Globus pallidus (tissue), 1 donor: ENCODE measurements at regions not wholly inside any gene's neighbourhood (a gene's known extent, or its start where the extent isn't known, plus 50 kb on each side); places are given as distances from the start of the nearest gene placed in this dataset.
"Not testable (repeated sequence)": the region's sequence is repeated elsewhere in the genome, so short reads cannot be mapped to it uniquely, and the experiment has no call there.

ENCODE experiments used
- DNase-seq: peaks from one replicate; pipeline ENCODE4 v3.0.0-alpha.2; 2015; ENCODE audit warnings: low spot score

- no peak for DNase-seq
Observed at GRCh38 chr5:87105577-87105976, 162.1 kb upstream of the RASA1 start.

DNA sequence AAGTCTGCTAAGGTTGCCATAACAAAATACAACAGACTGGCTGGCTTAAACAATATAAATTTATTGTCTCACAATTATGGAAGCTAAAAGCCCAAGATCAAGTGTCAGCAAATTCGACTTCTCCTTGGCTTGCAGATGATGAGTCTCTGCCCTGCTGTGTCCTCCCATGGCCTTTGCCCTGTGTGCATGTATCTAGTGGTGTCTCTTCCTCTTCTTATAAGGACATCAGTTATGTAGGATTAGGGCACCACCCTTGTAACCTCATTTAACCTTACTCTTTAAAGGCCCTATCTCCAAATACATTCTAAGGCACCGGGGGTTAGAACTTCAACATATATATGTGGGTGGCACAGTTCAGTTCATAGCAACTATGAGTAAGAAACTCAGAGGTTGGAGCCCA is 157.9 kb upstream of the RASA1 start:
- no peak for DNase-seq

GRCh38 chr5:87110721-87111120 is 157.0 kb upstream of the RASA1 start:
- no peak for DNase-seq

GRCh38 chr5:87113861-87114260 is 153.8 kb upstream of the RASA1 start:
- no peak for DNase-seq

GRCh38 chr5:87114631-87115030 is 153.1 kb upstream of the RASA1 start:
- no peak for DNase-seq

DNA sequence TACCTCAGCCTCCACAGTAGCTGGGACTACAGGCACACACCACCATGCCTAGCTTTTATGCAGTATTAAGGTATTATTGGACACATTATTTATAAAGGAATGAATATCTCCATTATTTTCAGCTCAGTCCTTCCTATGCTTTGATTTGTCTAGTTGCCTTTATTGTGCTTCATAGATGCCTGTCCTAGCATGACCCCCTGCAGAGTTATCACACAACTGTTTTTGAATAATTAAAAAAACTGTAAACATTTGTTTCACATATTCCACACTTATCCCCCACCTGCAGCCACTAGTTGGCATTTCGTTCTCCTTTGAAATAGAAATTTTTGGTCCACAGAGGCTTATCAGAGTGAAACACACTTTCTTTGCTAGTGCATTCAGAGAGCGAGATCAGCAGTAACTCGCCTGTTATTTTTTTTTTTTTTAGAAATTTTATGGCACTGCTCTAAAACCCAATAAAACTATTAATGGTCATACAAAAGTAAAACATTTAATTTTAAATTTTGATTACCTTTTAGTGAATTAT is 151.8 kb upstream of the RASA1 start:
- no peak for DNase-seq

DNA sequence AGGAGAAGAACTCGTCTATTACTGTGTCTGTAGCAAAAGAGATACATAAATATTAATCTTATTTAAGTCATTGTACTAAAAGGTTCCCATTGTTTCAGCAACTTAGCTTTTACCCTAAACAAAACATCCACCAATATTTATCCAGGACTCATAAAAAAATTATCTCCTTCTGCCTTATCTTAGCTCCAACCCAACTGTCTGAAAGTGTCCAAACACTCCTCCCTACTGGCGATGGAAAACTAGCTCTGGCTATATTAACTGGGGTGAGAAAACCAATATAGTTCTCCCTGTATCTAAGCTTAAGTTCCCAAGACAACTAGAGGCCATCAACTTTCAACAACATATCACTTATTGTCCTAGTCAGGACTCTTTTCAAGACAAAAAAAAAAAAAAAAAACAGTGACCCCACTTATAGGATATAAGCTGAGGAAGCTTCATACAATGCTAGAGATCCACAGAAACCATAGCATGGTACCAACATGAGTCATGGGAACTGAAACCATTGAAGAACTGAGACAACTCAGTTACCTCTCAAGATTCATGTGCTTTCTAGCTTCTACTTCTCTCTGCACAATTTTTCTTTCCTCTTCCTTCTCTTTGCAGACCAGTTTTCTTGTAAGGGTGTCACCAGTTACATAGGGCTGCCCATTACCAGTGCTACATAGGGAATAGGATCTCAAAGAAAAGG is 150.7 kb upstream of the RASA1 start:
- DNase-seq: no peak

- no peak for DNase-seq
Observed at GRCh38 chr5:87119588-87119987, 148.1 kb upstream of the RASA1 start.

- no peak for DNase-seq
Observed at GRCh38 chr5:87120518-87121303, 147.0 kb upstream of the RASA1 start.

- peak; percentile 48 for DNase-seq
Observed at GRCh38 chr5:87121304-87122150, 146.2 kb upstream of the RASA1 start.

GRCh38 chr5:87122151-87122977 is 145.3 kb upstream of the RASA1 start:
- DNase-seq: peak; percentile 58

DNA sequence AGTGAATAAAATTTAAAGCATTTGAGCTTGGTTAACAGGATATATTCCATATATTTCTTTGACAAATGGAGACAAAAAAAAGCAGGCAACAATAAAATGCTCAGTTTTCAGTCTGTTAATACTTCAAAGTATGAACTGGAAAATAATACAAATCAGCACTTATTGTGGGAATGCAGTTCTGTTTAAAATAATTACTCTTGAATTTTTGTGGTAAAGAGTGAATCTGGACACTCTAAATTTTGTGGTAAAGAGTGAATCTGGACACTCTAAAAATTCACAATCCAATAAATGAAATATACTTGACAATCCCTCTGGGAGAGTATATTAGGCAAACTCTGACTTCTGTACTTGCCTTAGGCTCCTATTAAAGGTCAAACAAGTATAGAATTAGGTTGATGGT is 141.9 kb upstream of the RASA1 start:
- no peak for DNase-seq

DNA sequence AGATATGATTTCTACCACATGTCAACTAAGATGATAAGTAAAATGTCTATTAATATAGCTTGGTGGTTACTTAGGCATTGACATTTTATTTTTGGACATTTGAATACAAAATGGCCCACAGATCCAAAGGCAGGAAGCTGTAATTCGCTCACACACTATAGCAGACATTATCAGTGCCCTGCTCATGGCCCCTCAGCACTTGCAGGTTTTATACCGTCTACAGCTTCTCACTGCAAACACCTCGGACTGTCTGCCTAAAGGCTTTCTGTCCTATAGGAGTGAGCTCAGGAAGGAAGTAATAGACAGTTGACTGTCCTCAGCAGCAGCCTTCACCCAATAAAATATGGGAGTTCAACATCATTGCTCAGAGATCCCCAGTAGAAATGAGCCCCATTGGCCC is 140.8 kb upstream of the RASA1 start:
- DNase-seq: no peak

DNA sequence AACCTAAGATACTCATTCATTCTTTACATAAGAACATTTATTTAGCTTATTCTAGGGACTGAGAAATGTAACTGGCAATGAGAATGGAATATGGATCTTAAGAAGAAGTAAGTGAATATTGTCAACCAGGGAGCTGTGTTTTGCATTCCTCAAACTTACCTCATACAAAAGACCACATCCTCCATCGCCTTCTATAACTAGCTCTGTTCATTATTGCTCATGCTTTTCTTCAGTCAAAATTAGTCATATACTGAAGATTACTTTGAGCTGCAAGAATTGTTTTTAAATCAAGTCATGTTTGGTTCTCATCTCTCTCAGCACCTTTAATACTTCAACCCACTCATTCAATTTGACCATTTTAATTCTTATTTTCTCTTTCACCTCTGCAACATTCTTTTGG is 140.3 kb upstream of the RASA1 start:
- DNase-seq: no peak

DNA sequence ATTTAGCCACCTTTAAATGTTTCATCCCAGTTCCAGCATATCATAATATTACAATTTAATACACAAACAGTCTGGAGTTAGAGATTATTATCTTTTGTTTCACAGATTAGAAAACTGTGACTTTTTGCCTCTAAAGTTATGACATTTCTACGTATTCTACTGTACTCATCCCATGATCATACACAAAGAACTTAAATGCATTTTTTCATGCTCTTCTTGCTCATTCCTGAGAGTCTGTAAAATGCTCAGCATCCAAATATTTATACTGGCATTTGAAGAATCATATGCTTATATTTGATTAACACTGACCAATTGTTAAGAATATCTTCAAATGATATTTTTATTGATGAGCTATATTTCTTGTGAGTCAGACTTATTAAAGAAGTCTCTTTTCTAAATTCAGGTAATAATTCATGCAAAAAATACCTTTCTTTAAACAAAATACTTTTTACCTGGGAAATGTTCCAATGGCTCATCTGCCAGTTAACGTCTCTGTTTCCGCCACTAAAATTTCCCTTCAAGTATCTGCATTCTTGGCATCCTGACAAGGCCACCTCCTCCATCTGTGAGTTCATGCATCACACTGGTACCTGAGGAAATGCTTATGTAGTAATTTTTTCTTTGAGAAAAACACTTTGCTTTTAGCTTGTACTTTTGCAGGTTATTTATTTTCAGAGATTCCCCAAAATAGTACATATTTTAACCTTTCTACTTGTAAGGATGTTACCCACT is 139.6 kb upstream of the RASA1 start:
- no peak for DNase-seq

GRCh38 chr5:87129046-87129445 is 138.6 kb upstream of the RASA1 start:
- no peak for DNase-seq

DNA sequence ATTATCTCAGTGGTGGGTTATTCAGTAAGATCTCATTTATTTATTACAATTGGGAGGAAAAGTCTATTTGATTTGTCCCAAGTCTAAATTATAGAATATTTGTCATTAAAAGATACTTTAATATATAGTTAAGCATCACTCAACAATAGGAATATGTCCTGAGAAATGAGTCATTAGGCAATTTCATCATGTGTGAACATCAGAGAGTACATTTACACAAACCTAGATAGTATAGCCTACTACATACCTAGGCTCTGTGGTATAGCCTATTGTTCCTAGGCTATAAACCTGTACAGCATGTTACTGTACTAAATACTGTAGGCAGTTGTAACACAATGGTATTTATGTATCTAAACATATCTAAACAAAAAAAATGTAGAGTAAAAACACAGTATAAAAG is 135.0 kb upstream of the RASA1 start:
- no peak for DNase-seq

DNA sequence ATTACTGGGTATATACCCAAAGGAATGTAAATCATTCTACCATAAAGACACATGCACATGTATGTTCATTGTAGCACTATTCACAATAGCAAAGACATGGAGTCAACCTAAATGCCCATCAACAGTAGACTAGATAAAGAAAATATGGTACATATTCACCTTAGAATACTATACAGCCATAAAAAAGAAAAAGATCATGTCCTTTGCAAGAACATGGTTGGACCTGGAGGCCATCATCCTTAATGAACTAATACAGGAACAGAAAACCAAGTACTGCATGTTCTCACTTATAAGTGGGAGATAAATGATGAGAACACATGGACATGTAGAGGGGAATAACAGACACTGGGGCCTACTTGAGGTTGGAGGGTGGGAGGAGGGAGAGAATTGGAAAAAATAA is 133.2 kb upstream of the RASA1 start:
- not testable (repeated sequence) for DNase-seq

GRCh38 chr5:87136096-87136495 is 131.6 kb upstream of the RASA1 start:
- peak; percentile 31 for DNase-seq

GRCh38 chr5:87136733-87137132 is 130.9 kb upstream of the RASA1 start:
- DNase-seq: no peak

DNA sequence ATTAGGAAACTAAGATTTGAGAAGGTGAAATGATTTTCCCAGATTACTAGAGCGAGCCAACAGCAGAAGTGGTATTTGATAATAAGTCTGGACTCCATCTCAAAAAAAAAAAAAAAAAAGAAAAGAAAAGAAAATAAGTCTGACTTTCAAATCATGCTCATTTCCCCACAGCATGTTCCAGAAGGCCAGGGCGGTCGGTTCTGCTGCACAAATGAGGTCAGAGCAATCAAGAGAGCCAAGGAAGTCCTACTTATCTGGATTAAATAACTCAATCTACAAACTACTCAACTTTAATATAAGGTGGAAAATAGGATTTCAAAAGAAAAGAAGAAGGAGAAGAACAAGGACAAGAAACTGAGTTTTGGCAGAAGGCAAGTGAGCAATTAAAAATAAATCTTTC is 130.4 kb upstream of the RASA1 start:
- peak; percentile 44 for DNase-seq
